ENCODE measurements at regions not wholly inside any gene's neighbourhood (a gene's known extent, or its start where the extent isn't known, plus 50 kb on each side); places are given as distances from the start of the nearest gene placed in this dataset.

DNA sequence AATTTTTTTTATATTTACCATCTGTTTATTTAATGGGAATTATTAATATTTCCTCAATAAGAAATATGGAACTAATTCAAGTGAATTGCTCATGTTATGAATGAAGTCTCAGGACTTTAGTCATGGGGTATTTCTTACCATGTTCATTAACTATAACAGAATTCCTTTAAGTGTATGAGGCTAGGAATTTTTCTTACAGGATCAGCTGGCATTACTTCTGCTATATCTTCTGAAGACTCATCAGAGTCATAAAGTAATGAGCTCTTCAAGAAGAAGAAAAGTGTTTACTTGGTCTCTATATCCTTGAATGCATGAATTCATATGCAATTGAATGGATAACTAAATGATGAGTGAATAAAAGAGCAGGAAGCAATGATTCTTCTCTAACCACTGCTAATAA lies 486.8 kb upstream of the THBS1 start:
- DNase-seq: no peak

- DNase-seq: no peak
Observed at GRCh38 chr15:39095218-39095879, 485.5 kb upstream of the THBS1 start.

GRCh38 chr15:39096608-39097205 lies 484.2 kb upstream of the THBS1 start:
- DNase-seq: no peak

GRCh38 chr15:39099524-39099923 lies 481.4 kb upstream of the THBS1 start:
- no peak for DNase-seq

GRCh38 chr15:39100106-39100660 lies 480.7 kb upstream of the THBS1 start:
- no peak for DNase-seq

DNA sequence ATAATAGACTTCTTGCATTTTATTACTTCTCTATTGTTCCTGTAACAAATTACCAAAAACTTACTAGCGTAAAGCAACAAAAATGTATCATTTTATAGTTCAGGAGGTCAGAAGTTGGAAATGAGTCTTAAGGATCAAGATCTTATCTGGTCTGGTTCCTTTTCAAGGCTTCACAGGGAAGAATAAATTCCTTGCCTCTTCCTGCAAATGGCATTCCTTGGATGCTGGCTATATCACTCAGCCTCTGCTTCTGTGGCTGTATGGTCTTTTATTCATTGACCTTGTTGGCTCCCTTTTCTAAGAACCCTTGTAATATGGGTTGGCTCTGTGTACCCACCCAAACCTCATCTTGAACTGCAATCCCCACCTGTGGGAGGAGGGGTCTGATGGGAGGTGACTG lies 478.4 kb upstream of the THBS1 start:
- DNase-seq: no peak

GRCh38 chr15:39106950-39107349 lies 473.9 kb upstream of the THBS1 start:
- no peak for DNase-seq

DNA sequence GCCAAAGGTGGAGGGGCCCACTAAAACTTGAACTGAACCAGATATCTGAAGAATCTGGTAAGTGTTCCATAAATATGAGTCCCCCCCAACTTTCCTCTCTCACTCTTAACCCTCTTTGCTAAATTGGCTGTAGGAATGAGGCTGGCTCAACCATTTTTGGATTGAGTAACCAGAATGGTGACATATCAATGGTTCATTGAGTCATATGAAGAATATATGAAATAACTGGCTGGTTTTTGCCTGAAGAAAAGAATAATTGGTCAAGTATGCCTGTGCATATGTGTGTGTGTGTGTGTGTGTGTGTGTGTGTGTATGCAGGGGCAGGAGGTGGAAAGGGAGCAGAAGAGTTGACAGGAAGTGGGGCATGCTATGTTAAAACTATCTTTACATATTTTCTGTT lies 472.9 kb upstream of the THBS1 start:
- no peak for DNase-seq

DNA sequence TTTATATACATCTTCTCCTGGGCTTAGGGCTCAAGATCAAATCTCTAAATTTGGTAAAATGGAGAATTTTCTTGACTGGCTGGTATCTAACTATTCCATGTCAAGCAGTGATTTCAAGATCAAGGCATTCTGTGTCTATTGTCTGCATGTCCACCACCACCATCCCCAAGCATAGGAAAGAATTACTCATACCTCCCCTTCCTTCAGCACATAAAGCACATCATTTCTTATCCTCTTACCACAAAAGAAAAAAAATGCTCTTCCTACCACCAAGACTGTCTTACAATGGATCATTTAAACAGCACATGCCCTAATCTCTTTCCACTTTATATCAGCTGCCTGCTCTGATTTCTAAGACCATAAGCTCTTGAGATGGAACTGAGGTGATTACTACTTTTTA lies 470.5 kb upstream of the THBS1 start:
- DNase-seq: no peak

GRCh38 chr15:39110746-39111145 lies 470.1 kb upstream of the THBS1 start:
- DNase-seq: no peak

GRCh38 chr15:39113741-39114140 lies 467.1 kb upstream of the THBS1 start:
- DNase-seq: no peak

- DNase-seq: no peak
Observed at GRCh38 chr15:39114690-39115378, 466.0 kb upstream of the THBS1 start.

- no peak for DNase-seq
Observed at GRCh38 chr15:39115379-39116057, 465.4 kb upstream of the THBS1 start.

GRCh38 chr15:39118510-39118909 lies 462.4 kb upstream of the THBS1 start:
- no peak for DNase-seq

- no peak for DNase-seq
Observed at GRCh38 chr15:39124155-39124552, 456.7 kb upstream of the THBS1 start.

DNA sequence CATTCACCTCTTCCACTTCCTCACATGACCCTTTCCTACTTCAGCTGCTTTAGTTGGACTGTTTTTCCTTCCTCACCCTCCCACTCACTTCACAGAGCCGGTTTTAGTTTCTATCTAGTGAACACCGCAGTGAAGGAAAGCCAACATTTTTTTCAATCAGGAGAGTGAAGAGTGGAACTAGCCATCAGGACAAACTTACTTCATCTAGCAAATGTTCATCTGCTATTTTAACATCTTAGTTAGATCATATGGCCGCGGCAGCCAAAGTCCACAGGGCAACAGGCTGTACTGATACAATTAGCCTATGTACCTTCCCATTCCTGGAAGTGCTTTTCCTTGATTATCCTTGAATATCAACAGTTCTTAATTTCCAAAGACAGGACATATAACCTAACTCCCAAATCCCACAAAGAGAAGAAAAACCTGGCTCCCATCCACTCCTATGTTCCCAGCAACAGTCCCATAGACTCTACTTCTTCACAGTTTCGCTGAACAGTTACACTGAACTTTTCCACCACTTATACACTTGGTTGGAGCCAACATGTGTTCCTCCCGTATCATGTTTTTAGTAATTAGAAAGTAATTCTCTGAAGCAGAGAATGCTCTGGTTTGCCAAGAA lies 456.2 kb upstream of the THBS1 start:
- DNase-seq: no peak

DNA sequence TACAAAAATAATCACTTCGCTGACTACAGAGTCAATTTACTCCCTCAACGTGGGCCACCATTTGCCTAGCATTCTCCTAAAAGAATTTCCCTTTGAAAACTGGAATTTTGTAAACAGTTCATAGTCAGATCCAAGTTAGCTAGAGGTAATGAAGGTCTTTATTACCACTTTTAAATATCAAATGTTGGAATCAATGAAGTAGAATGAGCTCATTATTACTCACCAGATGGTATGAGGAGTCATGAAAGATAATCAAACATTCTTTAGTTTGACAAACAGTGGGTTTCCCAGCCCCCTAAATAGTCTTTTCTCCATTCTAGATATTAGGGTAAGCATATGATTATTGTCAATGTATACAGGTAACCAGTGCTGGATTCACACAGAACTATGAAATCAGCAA lies 455.7 kb upstream of the THBS1 start:
- DNase-seq: no peak

DNA sequence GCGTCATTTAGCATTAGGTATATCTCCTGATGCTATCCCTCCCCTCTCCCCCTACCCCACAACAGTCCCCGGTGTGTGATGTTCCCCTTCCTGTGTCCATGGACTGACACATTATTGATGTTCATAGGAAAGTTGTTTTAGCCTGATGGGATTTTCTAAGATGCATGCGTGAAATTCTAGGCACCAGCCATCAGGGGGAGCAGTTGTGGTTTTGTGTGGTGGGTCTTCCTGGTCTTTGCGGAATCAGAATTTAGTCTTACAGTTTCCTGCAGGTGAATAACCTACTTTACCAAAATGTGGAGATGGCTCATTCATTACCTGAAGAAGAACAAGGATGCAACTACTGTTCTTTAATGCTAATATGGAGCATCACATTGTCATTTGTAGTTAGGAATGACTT lies 455.0 kb upstream of the THBS1 start:
- DNase-seq: no peak

DNA sequence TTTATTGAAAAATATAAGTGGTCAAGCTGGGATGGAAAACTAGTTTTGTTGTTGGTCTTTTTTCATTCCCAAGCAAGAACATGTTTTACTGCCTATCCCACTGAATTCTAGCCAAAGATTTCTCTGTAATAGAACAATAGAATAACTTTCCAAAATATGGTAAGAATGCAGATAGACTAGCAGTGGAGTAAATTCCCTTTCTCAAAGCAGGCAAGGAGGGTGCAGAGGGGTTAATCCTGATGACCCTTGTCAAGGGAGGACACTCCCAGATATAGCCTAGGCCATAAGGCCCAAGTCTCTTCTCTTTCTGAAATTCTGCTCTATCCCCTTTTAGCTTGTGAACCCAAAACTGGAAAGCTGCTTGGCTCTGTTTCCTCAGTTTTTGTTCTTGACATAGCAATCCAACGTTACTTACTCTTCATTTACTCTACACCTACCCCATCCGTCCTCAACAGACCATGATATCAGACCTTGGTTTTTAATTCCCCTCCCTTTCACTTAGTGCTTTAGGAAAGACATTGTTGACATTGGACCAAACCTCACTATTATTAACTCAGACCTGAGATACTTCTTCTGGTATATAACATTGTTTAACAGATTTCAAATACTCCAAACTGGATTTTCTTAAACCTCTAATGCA lies 453.6 kb upstream of the THBS1 start:
- no peak for DNase-seq

DNA sequence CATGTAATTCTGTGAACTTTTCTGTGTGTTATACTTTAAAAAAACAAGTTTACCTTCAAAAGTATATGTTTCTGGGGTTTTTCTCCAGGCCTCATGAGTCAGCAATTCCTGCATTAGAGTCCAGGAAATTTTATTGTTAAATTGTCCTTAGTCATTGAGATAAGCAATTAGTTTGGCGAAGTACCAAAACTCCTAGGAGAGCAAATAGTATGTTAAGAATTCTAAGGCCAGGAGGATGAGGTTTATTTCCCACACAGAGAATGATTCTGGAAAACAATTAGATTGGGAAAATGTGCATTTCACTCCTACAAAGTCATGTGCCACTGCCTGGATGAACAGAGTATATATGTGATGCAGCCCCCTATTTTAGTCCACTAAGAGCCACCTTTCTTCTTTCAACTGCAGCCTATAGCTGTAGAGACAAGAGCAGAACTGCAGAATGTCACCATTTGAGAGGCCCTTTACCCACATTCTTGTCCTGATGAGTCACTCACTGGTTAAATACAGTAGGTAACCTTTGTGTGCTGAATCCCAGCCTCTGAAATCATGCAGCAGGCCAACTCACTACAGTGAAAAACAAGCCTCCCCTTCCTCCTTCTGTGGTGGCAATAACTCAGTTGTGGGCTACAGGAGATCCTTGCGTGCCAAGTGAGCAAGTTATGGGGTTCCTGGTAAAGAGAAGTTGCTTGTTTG lies 452.8 kb upstream of the THBS1 start:
- DNase-seq: no peak

- DNase-seq: no peak
Observed at GRCh38 chr15:39128746-39129145, 452.1 kb upstream of the THBS1 start.
